HepG2 (cell line): ENCODE measurements at regions not wholly inside any gene's neighbourhood (a gene's known extent, or its start where the extent isn't known, plus 50 kb on each side); places are given as distances from the start of the nearest gene placed in this dataset.

Experiments used
- ATAC-seq: fragments of 200-7000 bp; cut with Tn5 transposase; 3 replicates; pipeline ENCODE4 v1.9.1; 2020; ENCODE audit warnings: mild to moderate bottlenecking, moderate library complexity
- BruUV-seq: library from RNA; stranded (reverse); fragments of 400-500 nt; replicated peaks from 2 replicates; lab custom pipeline; 2021; lab: Mats Ljungman, UMichigan
- CTCF ChIA-PET: fragments of 300-600 bp; formaldehyde crosslinking; extraction: SDS; loops from one replicate; lab custom pipeline; 2021; ENCODE audit warnings: low total read pairs, inconsistent platforms, low intra/inter-chr PET ratio; lab: Yijun Ruan, JAX
- POLR2A ChIA-PET: fragments of 350-600 bp; sonication (Branson Sonifier 250); formaldehyde crosslinking; loops from one replicate; lab custom pipeline; 2020; ENCODE audit warnings: antibody characterized with exemption, inconsistent platforms; lab: Yijun Ruan, JAX
- DNase-seq: peaks from one replicate; pipeline ENCODE4 v3.0.0-alpha.2; 2015; ENCODE audit warnings: low spot score
- FAIRE-seq: peaks from 3 replicates; lab custom pipeline; 2011; peaks lifted over from hg19 to GRCh38; lab: Jason Lieb, UNC
- H2AFZ ChIP-seq: one replicate; pipeline ENCODE4 v1.6.1; 2011; ENCODE audit warnings: low read length, inconsistent platforms
- H3K27ac ChIP-seq: fragments of 300-600 bp; 3 replicates; pipeline ENCODE4 v1.8.0; 2011; ENCODE audit warnings: mixed run types, mild to moderate bottlenecking, mixed read lengths, low read length, inconsistent platforms; ENCODE audit not compliant: insufficient read depth; ENCODE audit errors: extremely low read length
- H3K27me3 ChIP-seq, 2 experiments: fragments of 200-600 bp in 1 of 2; 2 replicates in 1 of 2; 3 replicates in 1 of 2; pipeline versions ENCODE4 v1.6.0 to v1.8.0; 2011; ENCODE audit warnings: low read length in 2 of 2, mild to moderate bottlenecking in 2 of 2, moderate library complexity in 2 of 2, inconsistent platforms in 1 of 2; ENCODE audit not compliant: insufficient read depth in 2 of 2, control insufficient read depth in 1 of 2
- H3K36me3 ChIP-seq, 2 experiments: fragments of 200-600 bp in 1 of 2; replicated peaks in 1 of 2; 2 replicates in 1 of 2; 3 replicates in 1 of 2; pipeline versions ENCODE4 v1.5.1 to v1.8.0; 2011; ENCODE audit warnings: low read length in 2 of 2, inconsistent platforms in 1 of 2; ENCODE audit not compliant: insufficient read depth in 2 of 2, control insufficient read depth in 1 of 2
- H3K4me1 ChIP-seq: 2 replicates; pipeline ENCODE4 v1.5.1; 2012; ENCODE audit warnings: low read length, inconsistent platforms; ENCODE audit not compliant: insufficient read depth
- H3K4me2 ChIP-seq: 2 replicates; pipeline ENCODE4 v1.6.0; 2011; ENCODE audit warnings: low read depth, low read length, inconsistent platforms
- H3K4me3 ChIP-seq, 3 experiments: fragments of 200-600 bp in 1 of 3; sonication (generic), shearing (Covaris generic) in 1 of 3; replicated peaks in 1 of 3; 2 replicates each; pipeline ENCODE4 v1.5.1; 2011 to 2016; ENCODE audit warnings: low read length in 3 of 3, inconsistent platforms in 2 of 3, low read depth in 2 of 3, mild to moderate bottlenecking in 2 of 3, control low read depth in 1 of 3, mixed read lengths in 1 of 3; ENCODE audit not compliant: insufficient read depth in 1 of 3
- H3K79me2 ChIP-seq: one replicate; pipeline ENCODE4 v1.6.1; 2011; ENCODE audit warnings: low read length, inconsistent platforms; ENCODE audit not compliant: insufficient read depth
- H3K9ac ChIP-seq: 2 replicates; pipeline ENCODE4 v1.6.0; 2011; ENCODE audit warnings: mild to moderate bottlenecking, low read depth, low read length, inconsistent platforms; ENCODE audit not compliant: insufficient read depth
- H3K9me3 ChIP-seq: 2 replicates; pipeline ENCODE4 v1.5.1; 2012; ENCODE audit warnings: mild to moderate bottlenecking, low read length
- H4K20me1 ChIP-seq: 2 replicates; pipeline ENCODE4 v1.6.0; 2011; ENCODE audit warnings: inconsistent platforms, mild to moderate bottlenecking, low read length, moderate library complexity; ENCODE audit not compliant: insufficient read depth
- CENPX ChIP-seq: sonication (generic); formaldehyde crosslinking; IDR thresholded peaks from 2 replicates; pipeline ENCODE4 v1.9.0; 2021; ENCODE audit warnings: mild to moderate bottlenecking, missing genetic modification reagents, moderate library complexity
- GATAD2A ChIP-seq: IDR thresholded peaks from 2 replicates; pipeline ENCODE4 v1.6.1; 2016
- MAF1 ChIP-seq: sonication (generic); formaldehyde crosslinking; IDR thresholded peaks from 2 replicates; pipeline ENCODE4 v1.5.0; 2020; ENCODE audit warnings: missing genetic modification reagents, borderline replicate concordance
- MEIS1 ChIP-seq: sonication (generic); formaldehyde crosslinking; IDR thresholded peaks from 2 replicates; pipeline ENCODE4 v1.9.0; 2021; ENCODE audit warnings: mild to moderate bottlenecking, missing genetic modification reagents, moderate library complexity, borderline replicate concordance
- MEIS2 ChIP-seq: sonication (generic); formaldehyde crosslinking; IDR thresholded peaks from 2 replicates; pipeline ENCODE4 v1.9.0; 2021; ENCODE audit warnings: mild to moderate bottlenecking, missing genetic modification reagents
- NR2F2 ChIP-seq: IDR thresholded peaks from 2 replicates; pipeline ENCODE4 v1.6.1; 2012; ENCODE audit warnings: low read depth, inconsistent platforms, borderline replicate concordance
- PCBP2 ChIP-seq: fragments of 200-400 bp; formaldehyde crosslinking; optimal IDR thresholded peaks from 2 replicates; pipeline ENCODE3; 2018; ENCODE audit warnings: low read length, low read depth; ENCODE audit not compliant: poor library complexity, severe bottlenecking
- REPIN1 ChIP-seq: sonication (generic); formaldehyde crosslinking; IDR thresholded peaks from 2 replicates; pipeline ENCODE4 v1.8.0; 2022; ENCODE audit warnings: missing genetic modification reagents, low read depth, mild to moderate bottlenecking, borderline replicate concordance
- SIN3A ChIP-seq: IDR thresholded peaks from 2 replicates; pipeline ENCODE4 v1.6.1; 2011; ENCODE audit warnings: low read depth, mild to moderate bottlenecking, control low read depth, low read length, borderline replicate concordance
- YEATS2 ChIP-seq: sonication (generic); formaldehyde crosslinking; IDR thresholded peaks from 2 replicates; pipeline ENCODE4 v1.4.0; 2020; ENCODE audit warnings: missing genetic modification reagents, borderline replicate concordance
- ZBTB42 ChIP-seq: sonication (generic); formaldehyde crosslinking; IDR thresholded peaks from 2 replicates; pipeline ENCODE4 v1.5.0; 2020; ENCODE audit warnings: mild to moderate bottlenecking, missing genetic modification reagents
- ZNF138 ChIP-seq: sonication (generic); formaldehyde crosslinking; IDR thresholded peaks from 2 replicates; pipeline ENCODE4 v1.5.0; 2020; ENCODE audit warnings: mild to moderate bottlenecking, low read depth, missing genetic modification reagents
- ZNF607 ChIP-seq: sonication (generic); formaldehyde crosslinking; IDR thresholded peaks from 2 replicates; pipeline ENCODE4 v1.5.1; 2020; ENCODE audit warnings: missing genetic modification reagents, mild to moderate bottlenecking, borderline replicate concordance
- ZNF891 ChIP-seq: sonication (generic); formaldehyde crosslinking; IDR thresholded peaks from 2 replicates; pipeline ENCODE4 v1.5.0; 2020; ENCODE audit warnings: mild to moderate bottlenecking, missing genetic modification reagents
- WGBS: methylation state at CpG from one replicate; pipeline ENCODE4 v1.1.6; 2017; ENCODE audit warnings: low lambda C conversion rate; 5-methylcytosine and 5-hydroxymethylcytosine counted together
- in situ Hi-C: cut with HindIII; loops from 2 replicates; pipeline ENCODE4 v1.10.0; 2017; ENCODE audit warnings: low pct_unique_long_range_greater_than_20kb; ENCODE audit not compliant: extremely low pct_ligation_motif_present
- intact Hi-C: fragments of 100-400 bp; cut with micrococcal nuclease; formaldehyde crosslinking; loops from one replicate; pipeline ENCODE4 v1.10.0; 2022; ENCODE audit not compliant: unreplicated experiment
- TF ChIP-seq, protein P1 (sequence below): sonication (generic); formaldehyde crosslinking; IDR thresholded peaks from 2 replicates; pipeline ENCODE4 v1.4.0; 2020; ENCODE audit warnings: low read depth, mild to moderate bottlenecking, missing genetic modification reagents
- TF ChIP-seq, protein P2 (sequence below): sonication (generic); formaldehyde crosslinking; IDR thresholded peaks from 2 replicates; pipeline ENCODE4 v1.5.0; 2020; ENCODE audit warnings: missing genetic modification reagents
- TF ChIP-seq, protein P3 (sequence below): sonication (generic); formaldehyde crosslinking; IDR thresholded peaks from 2 replicates; pipeline ENCODE4 v1.4.0; 2020; ENCODE audit warnings: missing genetic modification reagents
- TF ChIP-seq, protein P4 (sequence below): sonication (generic); formaldehyde crosslinking; IDR thresholded peaks from 2 replicates; pipeline ENCODE4 v1.8.1; 2023; ENCODE audit warnings: mild to moderate bottlenecking, missing genetic modification reagents, borderline replicate concordance

DNA sequence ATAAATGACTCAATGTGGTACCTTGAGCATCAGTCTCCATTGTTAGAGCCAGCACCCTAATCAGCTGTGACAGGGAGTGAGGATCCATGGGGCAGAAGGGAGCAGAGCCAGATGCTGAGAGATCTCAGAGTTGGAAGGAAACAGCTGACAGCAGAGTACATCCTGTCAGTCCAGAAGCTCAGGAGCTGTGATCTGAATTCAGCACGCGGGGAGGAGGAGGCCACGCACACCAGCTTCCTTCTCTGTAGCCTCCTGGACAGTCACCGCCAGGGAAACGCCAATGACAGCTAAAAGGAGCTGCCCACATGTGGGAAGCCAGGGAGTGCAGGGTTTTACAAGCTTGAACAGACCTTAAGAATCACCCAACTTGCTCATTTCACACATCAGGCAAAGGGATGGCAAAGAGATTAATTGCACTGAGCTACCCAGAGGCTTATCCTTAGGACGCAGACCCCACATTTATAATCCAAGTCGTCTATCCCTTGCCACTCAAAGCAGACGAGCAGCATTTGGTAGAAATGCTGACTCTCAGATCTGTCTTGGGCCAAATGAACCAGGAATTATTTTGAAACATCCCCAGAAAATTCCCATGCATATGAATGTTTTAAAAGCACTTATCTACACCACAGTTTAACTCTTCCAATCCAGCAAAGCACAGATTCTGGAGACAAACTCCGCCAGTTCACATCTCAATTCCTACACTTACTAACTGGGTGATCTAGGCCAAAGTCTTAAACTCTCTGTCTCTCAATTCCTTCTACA is 322.6 kb upstream of the TMTC1 start:
- H3K27me3 ChIP-seq, result no peaks in the 10 kb centered on the region; a peak in 1 of 5 replicates
- no peaks in the 10 kb centered on the region for H3K9me3 ChIP-seq
- H3K4me1 ChIP-seq, result no peaks in the 10 kb centered on the region
- no peak overlapping the region for H3K4me2 ChIP-seq
- no peak overlapping the region for H3K27ac ChIP-seq
- intact Hi-C loops, result no loop called here
- TF ChIP-seq PCBP2, result no peak
- TF ChIP-seq CENPX (CRISPR knock-in tag), result no peak
- no peak for TF ChIP-seq MAF1 (CRISPR knock-in tag)
- no peak for TF ChIP-seq MEIS1 (CRISPR knock-in tag)
- TF ChIP-seq, protein P1, sequence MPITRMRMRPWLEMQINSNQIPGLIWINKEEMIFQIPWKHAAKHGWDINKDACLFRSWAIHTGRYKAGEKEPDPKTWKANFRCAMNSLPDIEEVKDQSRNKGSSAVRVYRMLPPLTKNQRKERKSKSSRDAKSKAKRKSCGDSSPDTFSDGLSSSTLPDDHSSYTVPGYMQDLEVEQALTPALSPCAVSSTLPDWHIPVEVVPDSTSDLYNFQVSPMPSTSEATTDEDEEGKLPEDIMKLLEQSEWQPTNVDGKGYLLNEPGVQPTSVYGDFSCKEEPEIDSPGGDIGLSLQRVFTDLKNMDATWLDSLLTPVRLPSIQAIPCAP, result no peak
- TF ChIP-seq, protein P2, sequence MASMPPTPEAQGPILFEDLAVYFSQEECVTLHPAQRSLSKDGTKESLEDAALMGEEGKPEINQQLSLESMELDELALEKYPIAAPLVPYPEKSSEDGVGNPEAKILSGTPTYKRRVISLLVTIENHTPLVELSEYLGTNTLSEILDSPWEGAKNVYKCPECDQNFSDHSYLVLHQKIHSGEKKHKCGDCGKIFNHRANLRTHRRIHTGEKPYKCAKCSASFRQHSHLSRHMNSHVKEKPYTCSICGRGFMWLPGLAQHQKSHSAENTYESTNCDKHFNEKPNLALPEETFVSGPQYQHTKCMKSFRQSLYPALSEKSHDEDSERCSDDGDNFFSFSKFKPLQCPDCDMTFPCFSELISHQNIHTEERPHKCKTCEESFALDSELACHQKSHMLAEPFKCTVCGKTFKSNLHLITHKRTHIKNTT, result no peak
- no peak for TF ChIP-seq ZNF138 (CRISPR knock-in tag)
- no peak for TF ChIP-seq MEIS2 (CRISPR knock-in tag)
- no peak for TF ChIP-seq ZBTB42 (CRISPR knock-in tag)
- TF ChIP-seq NR2F2, result no peak
- TF ChIP-seq GATAD2A (CRISPR knock-in tag), result no peak
- no peak for TF ChIP-seq SIN3A
- TF ChIP-seq ZNF607 (CRISPR knock-in tag), result no peak
- TF ChIP-seq, protein P3, sequence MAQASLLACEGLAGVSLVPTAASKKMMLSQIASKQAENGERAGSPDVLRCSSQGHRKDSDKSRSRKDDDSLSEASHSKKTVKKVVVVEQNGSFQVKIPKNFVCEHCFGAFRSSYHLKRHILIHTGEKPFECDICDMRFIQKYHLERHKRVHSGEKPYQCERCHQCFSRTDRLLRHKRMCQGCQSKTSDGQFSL (CRISPR knock-in tag), result no peak
- no peak for TF ChIP-seq YEATS2 (CRISPR knock-in tag)
- TF ChIP-seq, protein P4, sequence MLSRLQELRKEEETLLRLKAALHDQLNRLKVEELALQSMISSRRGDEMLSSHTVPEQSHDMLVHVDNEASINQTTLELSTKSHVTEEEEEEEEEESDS, result no peak
- no peak for TF ChIP-seq ZNF891 (CRISPR knock-in tag)
- TF ChIP-seq REPIN1 (CRISPR knock-in tag), result no peak
- no peak overlapping the region for H3K9ac ChIP-seq
- in situ Hi-C loops, result no loop called here
- WGBS, result 27% methylated on average over 6 of the region's 9 CpGs
- POLR2A ChIA-PET, result no interaction called here
- no peak overlapping the region for H3K4me3 ChIP-seq
- DNase-seq (no peak), FAIRE-seq (no peak), ATAC-seq (no peak)
- no peaks in the 10 kb centered on the region for H3K79me2 ChIP-seq
- BruUV-seq, result no TSS peak
- H4K20me1 ChIP-seq, result no peaks in the 10 kb centered on the region
- H2AFZ ChIP-seq, result no peak overlapping the region
- CTCF ChIA-PET, result no interaction called here
- no peaks in the 10 kb centered on the region for H3K36me3 ChIP-seq
